Endothelial cell of umbilical vein (primary cell): ENCODE measurements at regions not wholly inside any gene's neighbourhood (a gene's known extent, or its start where the extent isn't known, plus 50 kb on each side); places are given as distances from the start of the nearest gene placed in this dataset.

ENCODE experiments used
- BruUV-seq: library from RNA; stranded (reverse); fragments of 400-500 nt; replicated peaks from 2 replicates; lab custom pipeline; 2021; lab: Mats Ljungman, UMichigan
- CTCF ChIA-PET: fragments of 300-600, 350-600 bp; sonication (Branson Sonifier 250); formaldehyde crosslinking; loops from one replicate; lab custom pipeline; 2021; ENCODE audit warnings: antibody characterized with exemption, inconsistent platforms; lab: Charles Lee
- POLR2A ChIA-PET: fragments of 300-600, 350-600 bp; sonication (Branson Sonifier 250); formaldehyde crosslinking; loops from one replicate; lab custom pipeline; 2021; ENCODE audit warnings: antibody characterized with exemption, inconsistent platforms; lab: Charles Lee
- DNase-seq: peaks from one replicate; pipeline ENCODE4 v3.0.0-alpha.2; 2011; ENCODE audit warnings: low read depth, low spot score
- FAIRE-seq: peaks from 2 replicates; lab custom pipeline; 2011; peaks lifted over from hg19 to GRCh38; lab: Jason Lieb, UNC
- H2AFZ ChIP-seq: 2 replicates; pipeline ENCODE4 v1.6.0; 2012; ENCODE audit warnings: low read depth, low read length, control low read depth, inconsistent platforms
- H3K27ac ChIP-seq: 2 replicates; pipeline ENCODE4 v1.5.1; 2011; ENCODE audit warnings: low read depth, mild to moderate bottlenecking, control low read depth, low read length, moderate library complexity; ENCODE audit not compliant: insufficient read depth
- H3K27me3 ChIP-seq, 2 experiments: 2 replicates each; pipeline versions ENCODE4 v1.6.0 to v1.6.1; 2011; ENCODE audit warnings: low read length in 2 of 2, mixed read lengths in 1 of 2; ENCODE audit not compliant: control insufficient read depth in 2 of 2, insufficient read depth in 2 of 2
- H3K36me3 ChIP-seq, 2 experiments: 2 replicates in 1 of 2; 3 replicates in 1 of 2; pipeline ENCODE4 v1.5.1; 2011; ENCODE audit warnings: low read length in 2 of 2, mild to moderate bottlenecking in 1 of 2, moderate library complexity in 1 of 2; ENCODE audit not compliant: control insufficient read depth in 2 of 2, insufficient read depth in 2 of 2; ENCODE audit errors: extremely low read depth in 1 of 2
- H3K4me1 ChIP-seq: 3 replicates; pipeline ENCODE4 v1.5.1; 2011; ENCODE audit warnings: mild to moderate bottlenecking, low read length; ENCODE audit not compliant: control insufficient read depth, insufficient read depth; ENCODE audit errors: extremely low read depth
- H3K4me2 ChIP-seq: 2 replicates; pipeline ENCODE4 v1.6.1; 2011; ENCODE audit warnings: low read length, control low read depth, mixed read lengths; ENCODE audit not compliant: insufficient read depth
- H3K4me3 ChIP-seq, 3 experiments: fragments of 200-600 bp in 1 of 3; sonication (generic), shearing (Covaris generic) in 1 of 3; replicated peaks in 1 of 3; 2 replicates each; pipeline ENCODE4 v1.5.1; 2011 to 2016; ENCODE audit warnings: control low read depth in 3 of 3, low read length in 3 of 3, mild to moderate bottlenecking in 2 of 3, inconsistent platforms in 1 of 3, low read depth in 1 of 3, moderate library complexity in 1 of 3; ENCODE audit not compliant: insufficient read depth in 1 of 3
- H3K79me2 ChIP-seq: 2 replicates; pipeline ENCODE4 v1.6.0; 2012; ENCODE audit warnings: low read length, inconsistent platforms; ENCODE audit not compliant: control insufficient read depth, insufficient read depth
- H3K9ac ChIP-seq: replicated peaks from 2 replicates; pipeline ENCODE3; 2011; ENCODE audit warnings: low read length, control low read depth; ENCODE audit not compliant: insufficient read depth; ENCODE audit errors: extremely low read depth
- H3K9me1 ChIP-seq: replicated peaks from 3 replicates; pipeline ENCODE4 v1.6.0; 2011; ENCODE audit warnings: mild to moderate bottlenecking, low read length; ENCODE audit not compliant: control insufficient read depth, insufficient read depth; ENCODE audit errors: extremely low read depth
- H3K9me3 ChIP-seq: replicated peaks from 2 replicates; pipeline ENCODE4 v1.5.1; 2012; ENCODE audit warnings: low read length, inconsistent platforms; ENCODE audit not compliant: control insufficient read depth, insufficient read depth
- H4K20me1 ChIP-seq: replicated peaks from 2 replicates; pipeline ENCODE3; 2011; ENCODE audit warnings: mild to moderate bottlenecking, low read length; ENCODE audit not compliant: control insufficient read depth, insufficient read depth; ENCODE audit errors: extremely low read depth
- CTCF ChIP-seq, 2 donors: IDR thresholded peaks; 1 replicate in 1 of 2; 2 replicates in 1 of 2; pipeline ENCODE4 v1.5.1; 2011; ENCODE audit warnings: low read length in 2 of 2, mild to moderate bottlenecking in 2 of 2, moderate library complexity in 2 of 2, control low read depth in 1 of 2, inconsistent platforms in 1 of 2, low read depth in 1 of 2; ENCODE audit not compliant: insufficient read depth in 1 of 2; ENCODE audit errors: extremely low read depth in 1 of 2
- EZH2 ChIP-seq: IDR thresholded peaks from 2 replicates; pipeline ENCODE4 v1.6.1; 2012; ENCODE audit warnings: borderline replicate concordance, low read depth, mild to moderate bottlenecking, moderate library complexity, low read length, inconsistent platforms; ENCODE audit not compliant: severe bottlenecking
- FOS ChIP-seq: IDR thresholded peaks from 2 replicates; pipeline ENCODE4 v1.6.1; 2011; ENCODE audit warnings: mild to moderate bottlenecking, low read length, moderate library complexity, borderline replicate concordance; ENCODE audit not compliant: insufficient read depth
- GATA2 ChIP-seq: IDR thresholded peaks from 2 replicates; pipeline ENCODE4 v1.7.0; 2011; ENCODE audit warnings: low read depth, mild to moderate bottlenecking, moderate library complexity, mixed read lengths, low read length; ENCODE audit not compliant: insufficient read length, insufficient read depth
- JUN ChIP-seq: IDR thresholded peaks from 2 replicates; pipeline ENCODE4 v1.6.1; 2011; ENCODE audit warnings: borderline replicate concordance, low read depth; ENCODE audit not compliant: insufficient read length, insufficient read depth
- MYC ChIP-seq: IDR thresholded peaks from one replicate; pipeline ENCODE4 v1.6.1; 2011; ENCODE audit warnings: mild to moderate bottlenecking, low read depth, low read length
- POLR2A ChIP-seq: IDR thresholded peaks from 2 replicates; pipeline ENCODE4 v1.6.1; 2012; ENCODE audit warnings: low read depth, mild to moderate bottlenecking, control low read depth, low read length
- POLR2AphosphoS5 ChIP-seq: IDR thresholded peaks from 2 replicates; pipeline ENCODE4 v1.6.1; 2012; ENCODE audit warnings: low read depth, mild to moderate bottlenecking, control low read depth, low read length, moderate library complexity; ENCODE audit not compliant: insufficient read depth
- dilution Hi-C: fragments of 300-500 bp; cut with MboI; formaldehyde crosslinking; loops from one replicate; pipeline ENCODE4 v1.15.0; 2019; ENCODE audit warnings: low sequenced_read_pairs; ENCODE audit not compliant: extremely low pct_ligation_motif_present
- intact Hi-C: fragments of 100-400 bp; cut with micrococcal nuclease; formaldehyde crosslinking; loops from one replicate; pipeline ENCODE4 v1.10.0; 2022
- TF ChIP-seq, protein P1 (sequence below): IDR thresholded peaks from 2 replicates; pipeline ENCODE4 v1.6.1; 2011; ENCODE audit not compliant: insufficient read depth, insufficient read length

- Histone ChIP-seq H3K9me3 (no peaks in the 10 kb centered on the region), H3K9me1 (no peaks in the 10 kb centered on the region), H3K79me2 (no peaks in the 10 kb centered on the region), H4K20me1 (no peaks in the 10 kb centered on the region), H3K27ac (no peak overlapping the region), H2AFZ (no peak overlapping the region), H3K27me3 (peaks cover 0 to 39% of the 10 kb centered on the region in 2 experiments), H3K4me2 (no peak overlapping the region), H3K36me3 (no peaks in the 10 kb centered on the region), H3K4me1 (no peaks in the 10 kb centered on the region), H3K4me3 (no peak overlapping the region), H3K9ac (no peak overlapping the region)
- ChIA-PET POLR2A (no interaction called here), CTCF (interaction anchor here (1.6 kb wide), 1 partner anchor 8 kb away, joined by 7 read pairs; no protein-coding TSS in a partner anchor)
- TF ChIP-seq FOS, result no peak
- no peak for TF ChIP-seq MYC
- TF ChIP-seq CTCF (IDR thresholded peaks at IDR 0.05; ENCODE audit: extremely low read depth in 1 of 2, insufficient read depth in 1 of 2, low read depth in 1 of 2, low read length in 2 of 2), result no peak
- TF ChIP-seq JUN, result no peak
- no peak for TF ChIP-seq EZH2
- TF ChIP-seq POLR2A, result no peak
- no TSS peak for BruUV-seq
- DNase-seq (no peak), FAIRE-seq (no peak)
- dilution Hi-C loops (no loop called here), intact Hi-C loops (no loop called here)
These were observed 106.6 kb downstream of the SNAPC1 start for GRCh38 chr14:61868846-61869245.

DNA sequence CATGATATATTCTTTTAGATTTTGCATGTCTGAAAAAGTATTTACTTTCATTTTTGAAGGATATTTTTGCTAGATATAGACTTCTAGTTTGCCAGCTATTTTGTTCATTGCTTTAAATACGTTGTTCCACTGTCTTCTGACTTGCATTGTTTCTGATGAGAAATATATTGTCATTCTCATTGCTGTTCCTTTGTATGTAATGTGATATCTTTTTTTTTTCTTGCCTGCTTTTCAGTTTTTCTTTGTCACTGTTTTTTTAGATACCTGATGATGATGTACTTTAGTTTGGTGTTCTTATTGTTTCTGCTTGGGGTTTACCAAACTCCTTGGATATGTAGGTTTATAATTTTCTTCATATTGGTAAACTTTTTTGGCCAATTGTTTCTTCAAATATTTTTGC is 107.9 kb downstream of the SNAPC1 start:
- Histone ChIP-seq H3K27me3 (peaks cover 2 to 44% of the 10 kb centered on the region in 2 experiments), H3K27ac (no peak overlapping the region), H3K36me3 (no peaks in the 10 kb centered on the region), H4K20me1 (no peaks in the 10 kb centered on the region), H3K79me2 (no peaks in the 10 kb centered on the region), H3K9me3 (no peaks in the 10 kb centered on the region), H2AFZ (no peak overlapping the region), H3K4me3 (no peak overlapping the region), H3K9ac (no peak overlapping the region), H3K4me1 (no peaks in the 10 kb centered on the region), H3K9me1 (no peaks in the 10 kb centered on the region), H3K4me2 (no peak overlapping the region)
- dilution Hi-C loops, result no loop called here
- TF ChIP-seq EZH2, result no peak
- no peak for TF ChIP-seq CTCF (IDR thresholded peaks at IDR 0.05; ENCODE audit: extremely low read depth in 1 of 2, insufficient read depth in 1 of 2, low read depth in 1 of 2, low read length in 2 of 2)
- TF ChIP-seq, protein P1, sequence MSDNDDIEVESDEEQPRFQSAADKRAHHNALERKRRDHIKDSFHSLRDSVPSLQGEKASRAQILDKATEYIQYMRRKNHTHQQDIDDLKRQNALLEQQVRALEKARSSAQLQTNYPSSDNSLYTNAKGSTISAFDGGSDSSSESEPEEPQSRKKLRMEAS, result no peak
- no peak for TF ChIP-seq GATA2
- TF ChIP-seq JUN, result no peak
- no peak for TF ChIP-seq FOS
- no peak for TF ChIP-seq POLR2A
- TF ChIP-seq MYC, result no peak
- TF ChIP-seq POLR2AphosphoS5, result no peak
- ChIA-PET POLR2A (no interaction called here), CTCF (interaction anchor here (1.6 kb wide), 1 partner anchor 10 kb away, joined by 7 read pairs; no protein-coding TSS in a partner anchor)
- DNase-seq, result no peak
- no TSS peak for BruUV-seq
- intact Hi-C loops, result no loop called here
- no peak for FAIRE-seq
